ENCODE measurements at regions not wholly inside any gene's neighbourhood (a gene's known extent, or its start where the extent isn't known, plus 50 kb on each side); places are given as distances from the start of the nearest gene placed in this dataset.

GRCh38 chr5:121296356-121296755 lies 555.3 kb upstream of the FTMT start:
- TF ChIP-seq CTCF (IDR thresholded peaks at IDR 0.05 in 2 of 3, conservative IDR thresholded peaks at IDR 0.05 in 1 of 3; ENCODE audit: borderline replicate concordance in 1 of 3, insufficient read depth in 1 of 3, low read depth in 2 of 3, low read length in 2 of 3) (no peak), MAX (IDR thresholded peaks at IDR 0.05) (no peak), ZNF274 (IDR thresholded peaks at IDR 0.05; ENCODE audit: low read depth, low read length) (no peak), POLR2AphosphoS5 (IDR thresholded peaks at IDR 0.05; ENCODE audit: low read depth, low read length) (no peak), EZH2phosphoT487 (IDR thresholded peaks at IDR 0.05; ENCODE audit: borderline replicate concordance) (no peak), EZH2 (IDR thresholded peaks at IDR 0.05) (no peak), POLR2A (IDR thresholded peaks at IDR 0.05; ENCODE audit: borderline replicate concordance, extremely low read depth, insufficient read depth, insufficient read length) (no peak), JUND (IDR thresholded peaks at IDR 0.05) (no peak)

Data from HCT116 (cell line).